GM23338 (cell line): ENCODE measurements at regions not wholly inside any gene's neighbourhood (a gene's known extent, or its start where the extent isn't known, plus 50 kb on each side); places are given as distances from the start of the nearest gene placed in this dataset.

Experiments used
- CREB1 ChIP-seq: fragments of 250-450 bp; sonication (Bioruptor Pico); IDR thresholded peaks from 2 replicates; pipeline ENCODE4 v1.5.0; 2020; ENCODE audit warnings: low read depth, mild to moderate bottlenecking, moderate library complexity
- EZH2 ChIP-seq: fragments of 200-600 bp; sonication (generic); IDR thresholded peaks from one replicate; pipeline ENCODE4 v1.8.0; 2017; ENCODE audit warnings: antibody characterized with exemption, mild to moderate bottlenecking, low read depth; ENCODE audit not compliant: unreplicated experiment
- EZH2phosphoT487 ChIP-seq: fragments of 200-600 bp; sonication (generic); IDR thresholded peaks from one replicate; pipeline ENCODE4 v1.8.1; 2018; ENCODE audit warnings: antibody characterized with exemption; ENCODE audit not compliant: unreplicated experiment
- JUNB ChIP-seq: IDR thresholded peaks from one replicate; pipeline ENCODE4 v1.6.1; 2016; ENCODE audit warnings: antibody characterized with exemption; ENCODE audit not compliant: unreplicated experiment
- NANOG ChIP-seq: IDR thresholded peaks from 2 replicates; pipeline ENCODE4 v1.6.1; 2016; ENCODE audit warnings: antibody characterized with exemption, borderline replicate concordance
- POLR2AphosphoS5 ChIP-seq: IDR thresholded peaks from 2 replicates; pipeline ENCODE4 v1.6.1; 2016; ENCODE audit warnings: antibody characterized with exemption, low read depth
- STAT1 ChIP-seq: IDR thresholded peaks from one replicate; pipeline ENCODE4 v1.6.1; 2016; ENCODE audit warnings: antibody characterized with exemption; ENCODE audit not compliant: unreplicated experiment
- ZNF114 ChIP-seq: fragments of 250-450 bp; sonication (Bioruptor Pico); IDR thresholded peaks from 2 replicates; pipeline ENCODE4 v1.5.0; 2020; ENCODE audit warnings: mild to moderate bottlenecking, moderate library complexity
- ZNF331 ChIP-seq: fragments of 250-450 bp; sonication (Bioruptor Pico); IDR thresholded peaks from 2 replicates; pipeline ENCODE4 v1.5.0; 2020; ENCODE audit warnings: low read depth, mild to moderate bottlenecking, moderate library complexity
- TF ChIP-seq, protein P1 (sequence below), 2 experiments: fragments of 200-600 bp in 1 of 2; sonication (generic) in 1 of 2; conservative IDR thresholded peaks; 2 replicates each; pipeline versions ENCODE4 v1.5.1 to v1.6.1; 2016 to 2017; ENCODE audit warnings: antibody characterized with exemption in 2 of 2, low read depth in 2 of 2, mild to moderate bottlenecking in 2 of 2, moderate library complexity in 1 of 2
- TF ChIP-seq, protein P2 (sequence below): IDR thresholded peaks from one replicate; pipeline ENCODE4 v1.6.1; 2018; ENCODE audit warnings: antibody characterized with exemption; ENCODE audit not compliant: unreplicated experiment
- TF ChIP-seq, protein P3 (sequence below): IDR thresholded peaks from 2 replicates; pipeline ENCODE4 v1.6.1; 2016; ENCODE audit warnings: antibody characterized with exemption

DNA sequence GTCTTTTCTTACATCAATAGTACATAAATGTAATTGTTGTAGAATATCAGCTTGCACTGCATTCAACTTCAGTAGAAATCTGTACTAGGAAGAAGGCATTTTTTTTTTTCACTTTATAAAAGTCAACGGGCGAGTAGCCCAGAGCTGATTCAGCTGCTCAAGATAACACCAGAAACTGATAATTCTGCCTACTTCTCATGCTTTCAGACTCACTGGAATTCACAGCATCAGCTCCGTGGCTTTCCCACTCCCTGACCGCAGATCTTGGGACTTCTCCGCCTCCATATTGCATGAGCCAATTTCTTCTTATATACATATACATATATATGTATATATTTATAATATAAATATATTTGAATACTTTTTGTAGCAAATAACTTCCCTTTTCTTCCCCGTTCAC lies 263.1 kb upstream of the RXFP2 start:
- TF ChIP-seq POLR2AphosphoS5 (no peak), EZH2 (no peak), EZH2phosphoT487 (no peak), JUNB (no peak), CREB1 (CRISPR knock-in tag) (no peak), STAT1 (no peak), NANOG (no peak), ZNF114 (CRISPR knock-in tag) (no peak), ZNF331 (CRISPR knock-in tag) (no peak)
- TF ChIP-seq, protein P1, sequence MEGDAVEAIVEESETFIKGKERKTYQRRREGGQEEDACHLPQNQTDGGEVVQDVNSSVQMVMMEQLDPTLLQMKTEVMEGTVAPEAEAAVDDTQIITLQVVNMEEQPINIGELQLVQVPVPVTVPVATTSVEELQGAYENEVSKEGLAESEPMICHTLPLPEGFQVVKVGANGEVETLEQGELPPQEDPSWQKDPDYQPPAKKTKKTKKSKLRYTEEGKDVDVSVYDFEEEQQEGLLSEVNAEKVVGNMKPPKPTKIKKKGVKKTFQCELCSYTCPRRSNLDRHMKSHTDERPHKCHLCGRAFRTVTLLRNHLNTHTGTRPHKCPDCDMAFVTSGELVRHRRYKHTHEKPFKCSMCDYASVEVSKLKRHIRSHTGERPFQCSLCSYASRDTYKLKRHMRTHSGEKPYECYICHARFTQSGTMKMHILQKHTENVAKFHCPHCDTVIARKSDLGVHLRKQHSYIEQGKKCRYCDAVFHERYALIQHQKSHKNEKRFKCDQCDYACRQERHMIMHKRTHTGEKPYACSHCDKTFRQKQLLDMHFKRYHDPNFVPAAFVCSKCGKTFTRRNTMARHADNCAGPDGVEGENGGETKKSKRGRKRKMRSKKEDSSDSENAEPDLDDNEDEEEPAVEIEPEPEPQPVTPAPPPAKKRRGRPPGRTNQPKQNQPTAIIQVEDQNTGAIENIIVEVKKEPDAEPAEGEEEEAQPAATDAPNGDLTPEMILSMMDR (conservative IDR thresholded peaks at IDR 0.05; ENCODE audit: low read depth in 2 of 2), result no peak
- TF ChIP-seq, protein P2, sequence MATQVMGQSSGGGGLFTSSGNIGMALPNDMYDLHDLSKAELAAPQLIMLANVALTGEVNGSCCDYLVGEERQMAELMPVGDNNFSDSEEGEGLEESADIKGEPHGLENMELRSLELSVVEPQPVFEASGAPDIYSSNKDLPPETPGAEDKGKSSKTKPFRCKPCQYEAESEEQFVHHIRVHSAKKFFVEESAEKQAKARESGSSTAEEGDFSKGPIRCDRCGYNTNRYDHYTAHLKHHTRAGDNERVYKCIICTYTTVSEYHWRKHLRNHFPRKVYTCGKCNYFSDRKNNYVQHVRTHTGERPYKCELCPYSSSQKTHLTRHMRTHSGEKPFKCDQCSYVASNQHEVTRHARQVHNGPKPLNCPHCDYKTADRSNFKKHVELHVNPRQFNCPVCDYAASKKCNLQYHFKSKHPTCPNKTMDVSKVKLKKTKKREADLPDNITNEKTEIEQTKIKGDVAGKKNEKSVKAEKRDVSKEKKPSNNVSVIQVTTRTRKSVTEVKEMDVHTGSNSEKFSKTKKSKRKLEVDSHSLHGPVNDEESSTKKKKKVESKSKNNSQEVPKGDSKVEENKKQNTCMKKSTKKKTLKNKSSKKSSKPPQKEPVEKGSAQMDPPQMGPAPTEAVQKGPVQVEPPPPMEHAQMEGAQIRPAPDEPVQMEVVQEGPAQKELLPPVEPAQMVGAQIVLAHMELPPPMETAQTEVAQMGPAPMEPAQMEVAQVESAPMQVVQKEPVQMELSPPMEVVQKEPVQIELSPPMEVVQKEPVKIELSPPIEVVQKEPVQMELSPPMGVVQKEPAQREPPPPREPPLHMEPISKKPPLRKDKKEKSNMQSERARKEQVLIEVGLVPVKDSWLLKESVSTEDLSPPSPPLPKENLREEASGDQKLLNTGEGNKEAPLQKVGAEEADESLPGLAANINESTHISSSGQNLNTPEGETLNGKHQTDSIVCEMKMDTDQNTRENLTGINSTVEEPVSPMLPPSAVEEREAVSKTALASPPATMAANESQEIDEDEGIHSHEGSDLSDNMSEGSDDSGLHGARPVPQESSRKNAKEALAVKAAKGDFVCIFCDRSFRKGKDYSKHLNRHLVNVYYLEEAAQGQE, result no peak
- TF ChIP-seq, protein P3, sequence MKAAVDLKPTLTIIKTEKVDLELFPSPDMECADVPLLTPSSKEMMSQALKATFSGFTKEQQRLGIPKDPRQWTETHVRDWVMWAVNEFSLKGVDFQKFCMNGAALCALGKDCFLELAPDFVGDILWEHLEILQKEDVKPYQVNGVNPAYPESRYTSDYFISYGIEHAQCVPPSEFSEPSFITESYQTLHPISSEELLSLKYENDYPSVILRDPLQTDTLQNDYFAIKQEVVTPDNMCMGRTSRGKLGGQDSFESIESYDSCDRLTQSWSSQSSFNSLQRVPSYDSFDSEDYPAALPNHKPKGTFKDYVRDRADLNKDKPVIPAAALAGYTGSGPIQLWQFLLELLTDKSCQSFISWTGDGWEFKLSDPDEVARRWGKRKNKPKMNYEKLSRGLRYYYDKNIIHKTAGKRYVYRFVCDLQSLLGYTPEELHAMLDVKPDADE, result no peak
